ENCODE measurements at regions not wholly inside any gene's neighbourhood (a gene's known extent, or its start where the extent isn't known, plus 50 kb on each side); places are given as distances from the start of the nearest gene placed in this dataset.
"Not testable (repeated sequence)": the region's sequence is repeated elsewhere in the genome, so short reads cannot be mapped to it uniquely, and the experiment has no call there.

- no peak for DNase-seq (ENCODE audit: low spot score in 2 of 2, unreplicated experiment in 2 of 2)
- Mint-ChIP-seq H3K27me3 (ENCODE audit: low read depth) (no peaks in the 10 kb centered on the region), H3K4me3 (no peak overlapping the region), H3K9me3 (no peaks in the 10 kb centered on the region), H3K36me3 (no peaks in the 10 kb centered on the region), H3K27ac (no peak overlapping the region), H3K4me1 (no peaks in the 10 kb centered on the region)
- TF ChIP-seq, protein P1, sequence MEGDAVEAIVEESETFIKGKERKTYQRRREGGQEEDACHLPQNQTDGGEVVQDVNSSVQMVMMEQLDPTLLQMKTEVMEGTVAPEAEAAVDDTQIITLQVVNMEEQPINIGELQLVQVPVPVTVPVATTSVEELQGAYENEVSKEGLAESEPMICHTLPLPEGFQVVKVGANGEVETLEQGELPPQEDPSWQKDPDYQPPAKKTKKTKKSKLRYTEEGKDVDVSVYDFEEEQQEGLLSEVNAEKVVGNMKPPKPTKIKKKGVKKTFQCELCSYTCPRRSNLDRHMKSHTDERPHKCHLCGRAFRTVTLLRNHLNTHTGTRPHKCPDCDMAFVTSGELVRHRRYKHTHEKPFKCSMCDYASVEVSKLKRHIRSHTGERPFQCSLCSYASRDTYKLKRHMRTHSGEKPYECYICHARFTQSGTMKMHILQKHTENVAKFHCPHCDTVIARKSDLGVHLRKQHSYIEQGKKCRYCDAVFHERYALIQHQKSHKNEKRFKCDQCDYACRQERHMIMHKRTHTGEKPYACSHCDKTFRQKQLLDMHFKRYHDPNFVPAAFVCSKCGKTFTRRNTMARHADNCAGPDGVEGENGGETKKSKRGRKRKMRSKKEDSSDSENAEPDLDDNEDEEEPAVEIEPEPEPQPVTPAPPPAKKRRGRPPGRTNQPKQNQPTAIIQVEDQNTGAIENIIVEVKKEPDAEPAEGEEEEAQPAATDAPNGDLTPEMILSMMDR (IDR thresholded peaks at IDR 0.05; ENCODE audit: unreplicated experiment): no peak
These were observed 572.6 kb upstream of the LUZP2 start for GRCh38 chr11:23924226-23924625.

- Mint-ChIP-seq H3K4me1 (peaks cover 6% of the 10 kb centered on the region), H3K4me3 (no peak overlapping the region), H3K36me3 (no peaks in the 10 kb centered on the region), H3K27me3 (ENCODE audit: low read depth) (no peaks in the 10 kb centered on the region), H3K27ac (no peak overlapping the region), H3K9me3 (peaks cover 5% of the 10 kb centered on the region)
- TF ChIP-seq, protein P1 (IDR thresholded peaks at IDR 0.05; ENCODE audit: unreplicated experiment): no peak
- no peak for DNase-seq (ENCODE audit: low spot score in 2 of 2, unreplicated experiment in 2 of 2)
These were observed 565.4 kb upstream of the LUZP2 start for GRCh38 chr11:23931443-23931842.

- TF ChIP-seq, protein P1 (IDR thresholded peaks at IDR 0.05; ENCODE audit: unreplicated experiment): no peak
- no peak for DNase-seq (ENCODE audit: low spot score in 2 of 2, unreplicated experiment in 2 of 2)
- Mint-ChIP-seq H3K4me1 (peaks cover 6% of the 10 kb centered on the region), H3K36me3 (no peaks in the 10 kb centered on the region), H3K27me3 (ENCODE audit: low read depth) (no peaks in the 10 kb centered on the region), H3K4me3 (no peak overlapping the region), H3K27ac (no peak overlapping the region), H3K9me3 (peaks cover 5% of the 10 kb centered on the region)
These were observed 564.4 kb upstream of the LUZP2 start for GRCh38 chr11:23932485-23932898.

DNA sequence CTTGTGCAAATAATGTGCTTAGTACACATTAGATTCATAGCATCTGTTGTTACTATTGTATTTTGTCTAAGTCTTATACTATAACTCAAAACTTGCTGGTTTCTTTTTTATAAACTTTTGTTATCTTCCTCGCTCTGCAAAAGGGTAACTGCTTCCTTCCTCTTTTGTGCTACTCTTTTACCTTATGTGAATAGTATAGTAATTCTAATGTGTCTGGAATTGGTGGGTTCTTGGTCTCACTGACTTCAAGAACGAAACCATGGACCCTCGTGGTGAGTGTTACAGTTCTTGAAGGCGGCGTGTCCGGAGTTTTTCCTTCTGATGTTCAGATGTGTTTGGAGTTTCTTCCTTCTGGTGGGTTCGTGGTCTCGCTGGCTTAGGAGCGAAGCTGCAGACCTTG, 563.1 kb upstream of the LUZP2 start:
- Mint-ChIP-seq H3K27ac (no peak overlapping the region), H3K4me1 (peaks cover 6% of the 10 kb centered on the region), H3K9me3 (peaks cover 5% of the 10 kb centered on the region), H3K4me3 (no peak overlapping the region), H3K27me3 (ENCODE audit: low read depth) (no peaks in the 10 kb centered on the region), H3K36me3 (no peaks in the 10 kb centered on the region)
- TF ChIP-seq, protein P1 (IDR thresholded peaks at IDR 0.05; ENCODE audit: unreplicated experiment): no peak
- DNase-seq (ENCODE audit: low spot score in 2 of 2, unreplicated experiment in 2 of 2): no peak

GRCh38 chr11:23934671-23935270, 562.1 kb upstream of the LUZP2 start:
- H3K4me3 Mint-ChIP-seq; H3K9me3 Mint-ChIP-seq; H3K36me3 Mint-ChIP-seq; DNase-seq (ENCODE audit: low spot score in 2 of 2, unreplicated experiment in 2 of 2); H3K27me3 Mint-ChIP-seq (ENCODE audit: low read depth); H3K27ac Mint-ChIP-seq; H3K4me1 Mint-ChIP-seq: not testable (repeated sequence)

DNA sequence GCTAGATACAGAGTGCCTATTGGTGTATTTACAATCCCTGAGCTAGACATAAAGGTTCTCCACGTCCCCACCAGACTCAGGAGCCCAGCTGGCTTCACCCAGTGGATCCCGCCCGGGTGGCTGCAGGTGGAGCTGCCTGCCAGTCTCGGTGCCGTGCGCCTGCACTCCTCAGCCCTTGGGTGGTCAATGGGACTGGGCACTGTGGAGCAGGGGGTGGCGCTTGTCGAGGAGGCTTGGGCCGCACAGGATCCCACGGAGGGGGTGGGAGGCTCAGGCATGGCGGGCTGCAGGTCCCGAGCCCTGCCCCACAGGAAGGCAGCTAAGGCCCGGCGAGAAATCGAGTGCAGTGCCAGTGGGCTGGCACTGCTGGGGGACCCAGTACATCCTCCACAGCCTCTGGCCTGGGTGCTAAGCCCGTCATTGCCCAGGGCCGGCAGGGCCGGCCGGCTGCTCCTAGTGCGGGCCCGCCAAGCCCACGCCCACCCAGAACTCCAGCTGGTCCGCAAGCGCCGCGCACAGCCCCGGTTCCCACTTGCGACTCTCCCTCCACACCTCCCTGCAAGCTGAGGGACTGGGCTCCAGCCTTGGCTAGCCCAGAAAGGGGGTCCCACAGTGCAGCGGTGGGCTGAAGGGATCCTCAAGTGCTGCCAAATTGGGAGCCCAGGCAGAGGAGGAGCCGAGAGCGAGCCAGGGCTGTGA, 554.6 kb upstream of the LUZP2 start:
- H3K4me1 Mint-ChIP-seq; DNase-seq (ENCODE audit: low spot score in 2 of 2, unreplicated experiment in 2 of 2); H3K27ac Mint-ChIP-seq; H3K36me3 Mint-ChIP-seq; H3K4me3 Mint-ChIP-seq; H3K27me3 Mint-ChIP-seq (ENCODE audit: low read depth): not testable (repeated sequence)
- peaks cover 10% of the 10 kb centered on the region for H3K9me3 Mint-ChIP-seq
